ENCODE measurements at regions not wholly inside any gene's neighbourhood (a gene's known extent, or its start where the extent isn't known, plus 50 kb on each side); places are given as distances from the start of the nearest gene placed in this dataset.
A peak's percentile ranks its signal among the peaks of the same experiment; 100 is the strongest.

GRCh38 chr16:9254863-9255262 lies 163.4 kb downstream of the HAPSTR1 start:
- no peaks in the 10 kb centered on the region for H3K4me1 ChIP-seq (ENCODE audit: control insufficient read depth, insufficient read depth, low read length)
- intact Hi-C loops (cut with DNase I), result no loop called here
- H3K9me3 ChIP-seq (ENCODE audit: control insufficient read depth, low read length), result no peaks in the 10 kb centered on the region
- no peak overlapping the region for H3K4me3 ChIP-seq (ENCODE audit: low read length)
- WGBS, result 98% methylated on average over 1 of the region's 1 CpG
- ATAC-seq (no peak), DNase-seq (no peak)
- H3K27me3 ChIP-seq (ENCODE audit: control insufficient read depth, insufficient read depth), result no peaks in the 10 kb centered on the region
- no peak overlapping the region for H3K27ac ChIP-seq (ENCODE audit: low read length)

- H3K27me3 ChIP-seq (ENCODE audit: control insufficient read depth, insufficient read depth), result no peaks in the 10 kb centered on the region
Measured at GRCh38 chr16:9256196-9256595, 164.8 kb downstream of the HAPSTR1 start.

GRCh38 chr16:9257843-9258242 lies 166.4 kb downstream of the HAPSTR1 start:
- no peak for ATAC-seq
- Histone ChIP-seq H3K27ac (ENCODE audit: low read length) (no peak overlapping the region), H3K9me3 (ENCODE audit: control insufficient read depth, low read length) (no peaks in the 10 kb centered on the region), H3K27me3 (ENCODE audit: control insufficient read depth, insufficient read depth) (no peaks in the 10 kb centered on the region), H3K4me1 (ENCODE audit: control insufficient read depth, insufficient read depth, low read length) (no peaks in the 10 kb centered on the region), H3K4me3 (ENCODE audit: low read length) (no peak overlapping the region)
- DNase-seq, result no peak
- 77% methylated on average over 1 of the region's 1 CpG for WGBS
- intact Hi-C loops (cut with DNase I), result no loop called here

More at GRCh38 chr16:9256196-9256595, 164.8 kb downstream of the HAPSTR1 start:
- ATAC-seq (no peak), DNase-seq (peak in 2 of 3 donors; percentile 43 to 54)
- intact Hi-C loops (cut with DNase I), result no loop called here
- H3K4me3 ChIP-seq (ENCODE audit: low read length), result no peak overlapping the region
- H3K9me3 ChIP-seq (ENCODE audit: control insufficient read depth, low read length), result no peaks in the 10 kb centered on the region
- WGBS, result 29% methylated on average over 6 of the region's 6 CpGs
- no peaks in the 10 kb centered on the region for H3K4me1 ChIP-seq (ENCODE audit: control insufficient read depth, insufficient read depth, low read length)
- H3K27ac ChIP-seq (ENCODE audit: low read length), result no peak overlapping the region

- peak; percentile 31 to 49 for ATAC-seq
- peak in 1 of 3 donors; percentile 21 for DNase-seq
- intact Hi-C loops (cut with DNase I), result no loop called here
- Histone ChIP-seq H3K4me1 (ENCODE audit: control insufficient read depth, insufficient read depth, low read length) (no peaks in the 10 kb centered on the region), H3K9me3 (ENCODE audit: control insufficient read depth, low read length) (no peaks in the 10 kb centered on the region), H3K4me3 (ENCODE audit: low read length) (no peak overlapping the region), H3K27ac (ENCODE audit: low read length) (no peak overlapping the region), H3K27me3 (ENCODE audit: control insufficient read depth, insufficient read depth) (no peaks in the 10 kb centered on the region)
- WGBS, result 48% methylated on average over 14 of the region's 14 CpGs
Measured at GRCh38 chr16:9258423-9259051, 167.1 kb downstream of the HAPSTR1 start.

- WGBS, result 69% methylated on average over 7 of the region's 7 CpGs
- H3K27me3 ChIP-seq (ENCODE audit: control insufficient read depth, insufficient read depth), result no peaks in the 10 kb centered on the region
- intact Hi-C loops (cut with DNase I), result loop anchor here in 1 of 4 donors (5.0 kb wide), 1 partner anchor 922 kb away; the partner anchor contains the start of gene GRIN2A
- ATAC-seq (peak in 1 of 2 donors; percentile 14), DNase-seq (no peak)
- H3K27ac ChIP-seq (ENCODE audit: low read length), result no peak overlapping the region
- H3K4me1 ChIP-seq (ENCODE audit: control insufficient read depth, insufficient read depth, low read length), result no peaks in the 10 kb centered on the region
- H3K9me3 ChIP-seq (ENCODE audit: control insufficient read depth, low read length), result no peaks in the 10 kb centered on the region
- H3K4me3 ChIP-seq (ENCODE audit: low read length), result no peak overlapping the region
Measured at GRCh38 chr16:9259914-9260608, 168.6 kb downstream of the HAPSTR1 start.

GRCh38 chr16:9260666-9261065 lies 169.2 kb downstream of the HAPSTR1 start:
- no peak for ATAC-seq
- H3K9me3 ChIP-seq (ENCODE audit: control insufficient read depth, low read length), result no peaks in the 10 kb centered on the region
- H3K27ac ChIP-seq (ENCODE audit: low read length), result no peak overlapping the region
- no peak for DNase-seq
- H3K4me3 ChIP-seq (ENCODE audit: low read length), result no peak overlapping the region
- WGBS, result 30% methylated on average over 4 of the region's 4 CpGs
- H3K27me3 ChIP-seq (ENCODE audit: control insufficient read depth, insufficient read depth), result no peaks in the 10 kb centered on the region
- no peaks in the 10 kb centered on the region for H3K4me1 ChIP-seq (ENCODE audit: control insufficient read depth, insufficient read depth, low read length)
- intact Hi-C loops (cut with DNase I), result loop anchor here in 1 of 4 donors (5.0 kb wide), 1 partner anchor 922 kb away; the partner anchor contains the start of gene GRIN2A

- H3K4me3 ChIP-seq (ENCODE audit: low read length), result no peak overlapping the region
- DNase-seq, result no peak
- no peak overlapping the region for H3K27ac ChIP-seq (ENCODE audit: low read length)
- no peaks in the 10 kb centered on the region for H3K4me1 ChIP-seq (ENCODE audit: control insufficient read depth, insufficient read depth, low read length)
- no peaks in the 10 kb centered on the region for H3K9me3 ChIP-seq (ENCODE audit: control insufficient read depth, low read length)
- intact Hi-C loops (cut with DNase I), result loop anchor here in 1 of 4 donors (5.0 kb wide), 1 partner anchor 921 kb away; the partner anchor contains the start of gene GRIN2A
- WGBS, result 68% methylated on average over 5 of the region's 5 CpGs
- ATAC-seq, result no peak
- no peaks in the 10 kb centered on the region for H3K27me3 ChIP-seq (ENCODE audit: control insufficient read depth, insufficient read depth)
Measured at GRCh38 chr16:9261376-9261775, 169.9 kb downstream of the HAPSTR1 start.

GRCh38 chr16:9262941-9263715 lies 171.7 kb downstream of the HAPSTR1 start:
- ATAC-seq (no peak), DNase-seq (no peak)
- H3K27ac ChIP-seq (ENCODE audit: low read length), result no peak overlapping the region
- H3K4me1 ChIP-seq (ENCODE audit: control insufficient read depth, insufficient read depth, low read length), result no peaks in the 10 kb centered on the region
- no peaks in the 10 kb centered on the region for H3K27me3 ChIP-seq (ENCODE audit: control insufficient read depth, insufficient read depth)
- H3K9me3 ChIP-seq (ENCODE audit: control insufficient read depth, low read length), result no peaks in the 10 kb centered on the region
- WGBS, result 66% methylated on average over 15 of the region's 15 CpGs
- intact Hi-C loops (cut with DNase I), result loop anchor here in 1 of 4 donors (5.0 kb wide), 1 partner anchor 919 kb away; the partner anchor contains the start of gene GRIN2A
- H3K4me3 ChIP-seq (ENCODE audit: low read length), result no peak overlapping the region

GRCh38 chr16:9264067-9264466 lies 172.6 kb downstream of the HAPSTR1 start:
- no peaks in the 10 kb centered on the region for H3K9me3 ChIP-seq (ENCODE audit: control insufficient read depth, low read length)
- no peaks in the 10 kb centered on the region for H3K27me3 ChIP-seq (ENCODE audit: control insufficient read depth, insufficient read depth)
- ATAC-seq (no peak), DNase-seq (no peak)
- no peaks in the 10 kb centered on the region for H3K4me1 ChIP-seq (ENCODE audit: control insufficient read depth, insufficient read depth, low read length)
- WGBS, result 41% methylated on average over 5 of the region's 5 CpGs
- no peak overlapping the region for H3K4me3 ChIP-seq (ENCODE audit: low read length)
- H3K27ac ChIP-seq (ENCODE audit: low read length), result no peak overlapping the region
- intact Hi-C loops (cut with DNase I), result loop anchor here in 1 of 4 donors (5.0 kb wide), 1 partner anchor 918 kb away; the partner anchor contains the start of gene GRIN2A

- WGBS, result 58% methylated on average over 4 of the region's 4 CpGs
- Histone ChIP-seq H3K9me3 (ENCODE audit: control insufficient read depth, low read length) (no peaks in the 10 kb centered on the region), H3K27ac (ENCODE audit: low read length) (no peak overlapping the region), H3K4me3 (ENCODE audit: low read length) (no peak overlapping the region), H3K4me1 (ENCODE audit: control insufficient read depth, insufficient read depth, low read length) (no peaks in the 10 kb centered on the region), H3K27me3 (ENCODE audit: control insufficient read depth, insufficient read depth) (no peaks in the 10 kb centered on the region)
- ATAC-seq (no peak), DNase-seq (no peak)
- intact Hi-C loops (cut with DNase I), result no loop called here
Measured at GRCh38 chr16:9268446-9268845, 177.0 kb downstream of the HAPSTR1 start.

GRCh38 chr16:9270424-9270823 lies 179.0 kb downstream of the HAPSTR1 start:
- DNase-seq (no peak), ATAC-seq (no peak)
- Histone ChIP-seq H3K4me1 (ENCODE audit: control insufficient read depth, insufficient read depth, low read length) (no peaks in the 10 kb centered on the region), H3K27ac (ENCODE audit: low read length) (no peak overlapping the region), H3K27me3 (ENCODE audit: control insufficient read depth, insufficient read depth) (no peaks in the 10 kb centered on the region), H3K4me3 (ENCODE audit: low read length) (no peak overlapping the region), H3K9me3 (ENCODE audit: control insufficient read depth, low read length) (no peaks in the 10 kb centered on the region)
- 78% methylated on average over 2 of the region's 2 CpGs for WGBS
- intact Hi-C loops (cut with DNase I), result no loop called here
